HG02623 (cell line): ENCODE measurements at regions not wholly inside any gene's neighbourhood (a gene's known extent, or its start where the extent isn't known, plus 50 kb on each side); places are given as distances from the start of the nearest gene placed in this dataset.

Experiments used
- ATAC-seq: cut with Tn5 transposase; IDR thresholded peaks from one replicate; pipeline ENCODE4 v1.9.1; 2021; ENCODE audit warnings: moderate library complexity; ENCODE audit not compliant: unreplicated experiment

DNA sequence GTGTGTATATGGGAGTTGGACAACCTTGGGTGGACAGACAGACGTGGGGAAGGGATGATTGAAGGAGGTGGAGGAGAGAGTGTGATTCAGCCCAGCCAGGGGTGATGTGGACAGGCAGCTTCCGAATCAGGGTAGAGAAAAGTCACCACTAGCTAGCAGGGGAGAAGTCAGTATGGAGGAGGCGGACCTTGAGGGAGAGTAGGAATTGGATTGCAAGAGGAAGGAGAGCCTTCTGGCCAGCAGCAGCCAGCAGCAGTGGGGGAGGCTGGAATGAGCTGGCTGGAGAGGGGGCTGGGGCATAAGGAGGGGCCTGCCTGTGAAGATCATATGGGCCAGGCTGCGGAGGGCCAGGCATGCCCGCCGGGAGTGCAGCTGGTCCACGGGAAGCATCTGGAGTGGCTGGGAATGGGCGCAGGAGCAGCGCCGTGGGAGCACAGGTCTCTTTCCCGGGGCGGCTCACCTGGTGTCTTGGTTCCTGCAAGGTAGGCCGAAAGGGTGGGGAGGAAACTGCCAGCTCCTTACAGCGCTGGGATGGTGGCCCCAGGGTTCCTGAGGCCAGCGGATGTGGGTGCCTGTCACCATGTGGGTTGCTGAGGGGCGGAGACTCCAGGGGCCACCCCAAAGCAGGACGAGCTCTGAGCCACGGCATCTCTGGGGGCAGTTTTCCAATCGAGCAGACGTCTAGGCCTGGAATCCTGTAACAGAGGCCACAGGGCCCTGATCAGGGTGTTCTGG, 235.3 kb downstream of the SEC14L1 start:
- ATAC-seq, result no peak

DNA sequence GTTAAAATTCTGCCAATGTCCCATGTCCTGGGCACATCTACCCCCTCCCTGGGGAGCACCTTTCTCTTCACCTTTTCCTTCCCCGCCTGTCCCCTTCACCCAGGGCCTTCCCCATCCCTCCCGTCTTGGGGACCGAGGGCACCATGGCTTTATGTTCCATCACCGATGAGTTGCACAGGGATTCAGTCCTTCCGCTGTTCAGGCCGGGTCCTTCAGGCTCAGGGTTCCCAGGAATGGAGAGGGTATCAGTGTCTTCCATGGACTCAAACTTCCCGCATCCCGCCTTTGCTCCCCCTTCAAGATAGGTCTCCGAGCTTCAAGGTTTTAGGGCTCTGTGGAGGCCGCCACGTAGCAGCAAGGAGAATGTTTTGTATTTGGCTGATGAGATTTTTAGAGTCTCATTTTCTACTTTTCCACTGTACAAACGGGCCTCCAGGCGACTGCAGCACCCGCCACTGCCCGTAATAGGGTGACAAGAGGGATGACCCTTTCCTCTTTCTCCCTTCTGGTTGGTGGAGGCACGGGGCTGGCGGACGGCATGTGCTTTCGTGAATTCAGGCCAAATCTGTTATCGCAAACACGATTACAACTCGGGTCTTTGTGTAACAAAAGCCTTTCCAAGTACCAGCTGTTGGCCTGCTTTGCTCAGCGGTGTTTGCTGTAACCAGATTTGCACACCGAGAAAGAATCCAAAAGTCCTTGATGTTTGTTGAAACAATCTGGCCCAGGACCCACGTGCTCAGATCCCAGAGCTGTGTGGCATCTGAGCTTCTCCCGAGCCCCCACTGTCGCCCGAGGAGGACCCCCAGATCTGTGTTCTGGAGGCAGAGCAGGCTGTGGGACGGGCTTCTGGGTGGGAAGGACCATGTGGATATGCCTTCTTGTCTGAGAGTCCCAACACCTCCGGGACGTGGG, 236.3 kb downstream of the SEC14L1 start:
- no peak for ATAC-seq

DNA sequence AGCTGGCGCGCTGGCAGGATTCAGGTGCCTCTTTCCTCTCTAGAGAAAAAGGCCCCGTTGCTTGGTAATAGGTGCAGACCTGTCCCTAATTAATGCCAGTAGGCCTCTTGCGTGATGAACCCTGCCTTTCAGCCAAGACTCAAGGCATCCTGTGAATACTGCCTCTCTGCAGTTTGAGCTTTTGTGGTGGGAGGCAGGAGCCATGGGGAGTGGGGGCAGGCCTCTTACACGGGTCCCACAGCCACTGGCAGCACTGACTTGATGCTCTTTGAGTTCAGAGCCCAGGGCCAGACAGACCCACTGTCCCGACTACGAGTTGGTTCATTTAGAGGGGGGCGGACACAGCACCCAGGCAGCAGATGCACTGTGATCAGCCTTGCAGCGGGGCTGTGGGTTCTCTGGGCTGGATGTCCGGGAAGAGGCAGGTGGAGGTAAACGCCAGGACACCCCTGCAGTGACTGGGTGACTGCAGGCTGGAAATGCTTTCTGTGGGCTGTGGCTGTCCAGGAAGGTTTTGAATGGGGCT, 237.0 kb downstream of the SEC14L1 start:
- no peak for ATAC-seq

DNA sequence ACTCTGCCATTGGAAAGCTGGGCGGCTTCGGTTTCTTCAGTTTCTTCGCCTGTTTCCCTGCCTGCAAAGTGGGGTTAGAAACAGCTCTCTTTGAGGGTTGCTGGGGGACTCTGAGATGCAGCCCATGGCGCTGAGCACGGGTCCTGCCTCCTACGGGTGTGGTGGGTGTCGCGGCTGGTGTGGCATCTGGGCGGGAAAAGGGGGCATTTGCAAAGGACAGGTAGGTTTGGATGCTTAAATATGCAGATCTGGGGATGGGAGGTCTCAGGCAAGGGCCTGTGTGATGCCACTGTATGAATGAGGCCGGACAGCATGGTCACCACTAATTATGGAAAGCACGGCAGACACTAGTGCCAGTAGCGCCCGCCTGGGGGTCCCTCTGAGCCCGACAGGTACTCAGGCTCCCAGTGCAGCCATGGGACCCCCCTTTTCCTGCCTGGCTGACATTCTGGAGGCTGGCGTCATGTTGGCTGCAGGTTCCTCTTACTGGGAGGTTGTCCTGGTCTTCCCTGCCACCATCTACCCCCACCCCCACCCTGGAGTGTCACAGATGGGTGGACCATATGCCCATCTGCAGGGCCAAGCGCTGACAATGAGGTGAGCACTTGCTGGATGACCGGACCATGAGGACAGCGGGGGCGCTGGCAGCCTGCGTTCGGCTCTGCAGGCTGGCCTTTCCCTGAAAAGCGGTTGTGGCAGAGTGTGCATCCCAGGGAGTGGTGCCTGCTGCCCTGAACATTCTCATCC, 237.7 kb downstream of the SEC14L1 start:
- ATAC-seq, result no peak

DNA sequence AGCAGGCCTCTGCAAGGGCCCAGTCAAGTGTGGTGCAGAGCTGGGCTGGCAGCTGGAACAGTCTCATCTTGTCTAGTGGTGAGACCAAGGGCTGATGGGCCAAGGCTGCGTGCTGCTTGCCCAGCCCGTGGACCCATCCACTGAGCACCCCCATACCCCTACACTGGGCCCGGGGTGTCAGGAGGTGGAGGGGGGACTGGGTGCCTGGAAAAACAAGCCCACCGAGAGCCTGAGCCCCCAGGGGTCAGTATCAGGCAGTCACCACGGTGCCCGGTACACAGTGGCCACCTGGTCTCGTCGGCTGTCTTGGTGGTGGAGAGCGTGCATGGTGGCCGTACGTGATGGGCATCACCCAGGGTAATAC, 238.3 kb downstream of the SEC14L1 start:
- no peak for ATAC-seq

DNA sequence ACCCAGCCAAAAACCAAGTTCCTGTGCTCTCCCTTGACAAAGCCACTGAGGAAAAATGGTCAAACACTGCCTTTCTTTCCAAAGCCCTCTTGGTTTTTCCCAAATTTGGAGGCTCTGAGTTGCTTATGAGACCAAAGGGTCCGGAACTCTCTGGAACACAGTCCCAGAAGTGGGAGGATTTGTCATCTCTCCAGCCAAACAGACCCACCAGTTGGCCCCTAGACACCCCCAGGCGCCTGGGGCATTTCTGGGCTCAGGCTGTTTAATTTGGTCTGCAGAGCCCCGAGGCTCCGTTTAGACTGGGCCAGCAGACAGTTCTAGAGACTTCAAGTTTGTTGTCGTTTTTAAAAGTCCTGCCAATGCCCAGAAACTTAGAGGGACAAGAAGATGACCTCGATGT, 239.1 kb downstream of the SEC14L1 start:
- no peak for ATAC-seq

DNA sequence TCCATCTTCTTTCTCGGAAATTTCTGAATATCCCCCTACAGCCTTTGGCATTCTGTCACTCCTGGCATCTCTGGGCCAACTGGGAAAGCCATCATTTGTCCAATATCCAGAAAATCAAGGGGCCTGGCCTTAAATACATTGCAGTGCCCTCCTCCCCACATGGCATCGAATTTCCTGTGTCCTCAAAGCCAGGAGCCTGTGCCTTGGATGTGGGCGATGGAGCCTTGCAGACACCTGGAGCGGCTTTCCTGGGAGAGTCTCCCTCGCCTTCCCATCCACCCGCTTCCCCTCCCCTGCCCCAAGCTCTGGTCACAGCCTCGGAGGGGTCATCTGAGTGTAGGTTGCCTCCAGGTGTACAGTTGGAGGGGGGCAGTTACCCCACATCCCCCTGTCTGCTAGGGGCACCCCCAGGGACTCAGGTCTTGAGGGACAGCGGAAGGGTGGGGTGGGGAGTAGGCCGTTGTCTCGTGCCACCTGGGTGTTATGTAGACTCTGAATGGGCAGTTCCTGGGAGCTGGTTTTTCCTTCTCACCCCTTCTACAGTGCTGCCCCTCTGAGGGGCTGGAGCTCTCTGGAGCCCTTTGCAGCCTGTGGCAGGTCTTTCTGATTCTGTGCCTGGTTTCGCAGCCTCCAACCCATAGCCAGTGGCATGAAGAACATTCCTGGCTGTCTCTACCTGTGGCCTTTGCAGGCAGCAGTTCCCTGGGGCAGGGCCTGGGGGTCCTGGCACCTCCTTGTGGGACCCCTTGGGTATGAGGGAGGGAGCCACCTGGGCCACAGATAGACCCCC, 239.8 kb downstream of the SEC14L1 start:
- ATAC-seq, result no peak

DNA sequence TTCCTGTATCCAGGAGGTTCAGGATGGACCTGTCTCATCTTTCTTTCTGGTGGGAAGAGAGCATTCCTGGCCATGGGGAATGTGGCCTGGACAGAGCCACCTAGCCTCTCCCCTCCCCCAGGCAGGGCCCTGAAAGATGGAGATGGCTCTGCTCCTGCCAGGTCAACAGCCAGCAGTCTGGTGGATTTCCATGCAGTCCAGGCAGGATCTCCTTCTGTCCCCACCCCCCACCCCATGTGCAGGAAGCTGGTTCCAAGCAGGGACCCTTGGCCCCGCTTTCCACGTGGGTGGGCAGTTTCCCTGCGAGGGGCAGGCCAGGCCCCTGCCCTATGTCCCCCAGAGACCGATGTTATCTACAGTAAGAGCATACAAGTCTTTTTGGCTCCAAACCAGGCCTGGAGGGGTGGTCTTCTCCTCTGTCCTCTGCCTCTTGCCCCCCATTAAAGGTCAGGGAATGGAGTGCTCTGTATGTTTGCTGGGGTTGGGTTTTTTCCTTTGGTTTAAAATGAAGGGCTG, 240.5 kb downstream of the SEC14L1 start:
- ATAC-seq, result no peak

DNA sequence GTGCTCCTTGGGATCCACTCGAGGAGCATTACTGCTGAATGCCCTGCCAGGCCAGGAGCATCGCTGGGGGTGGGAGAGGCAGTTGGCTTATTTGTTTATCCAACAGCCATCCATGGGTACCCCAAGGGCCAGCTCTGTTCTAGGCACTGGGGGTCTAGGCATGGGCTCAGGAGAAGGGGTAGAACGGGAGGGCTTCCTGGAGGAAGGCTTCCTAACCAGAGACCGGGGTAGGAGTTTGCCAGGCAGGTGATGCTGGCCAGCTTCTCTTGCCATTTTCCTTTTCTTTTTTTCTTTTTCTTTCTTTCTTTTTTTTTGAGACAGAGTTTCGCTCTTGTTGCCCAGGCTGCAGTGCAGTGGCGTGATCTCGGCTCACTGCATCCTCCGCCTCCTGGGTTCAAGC, 241.0 kb downstream of the SEC14L1 start:
- no peak for ATAC-seq

DNA sequence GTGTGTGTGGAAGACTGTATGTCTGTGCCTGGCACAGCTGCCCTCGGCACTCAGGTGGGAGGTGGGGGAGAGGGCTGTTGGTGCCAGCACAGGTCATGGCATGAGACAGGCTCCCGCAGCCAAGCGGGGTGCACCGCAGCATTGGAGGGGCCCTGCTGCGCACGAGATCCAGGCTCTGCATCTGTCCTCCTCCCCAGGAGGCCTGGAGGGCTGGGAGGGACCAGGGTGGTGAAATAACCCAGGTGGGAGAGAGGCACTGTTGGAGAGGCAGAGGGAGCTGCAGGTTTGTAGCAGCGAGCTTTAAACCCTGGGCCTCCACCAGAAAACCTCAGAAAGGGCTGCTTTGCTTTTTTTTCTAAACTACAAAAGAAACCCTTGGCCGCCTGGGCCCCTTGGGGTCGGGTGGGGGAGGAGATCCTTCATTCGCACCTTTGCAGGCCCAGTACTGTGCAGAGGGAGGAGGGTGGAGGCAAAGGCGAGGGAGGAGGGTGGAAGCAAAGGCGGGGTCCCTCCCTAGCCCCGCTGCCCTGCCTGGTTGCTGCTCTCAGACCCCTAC, 241.7 kb downstream of the SEC14L1 start:
- no peak for ATAC-seq

DNA sequence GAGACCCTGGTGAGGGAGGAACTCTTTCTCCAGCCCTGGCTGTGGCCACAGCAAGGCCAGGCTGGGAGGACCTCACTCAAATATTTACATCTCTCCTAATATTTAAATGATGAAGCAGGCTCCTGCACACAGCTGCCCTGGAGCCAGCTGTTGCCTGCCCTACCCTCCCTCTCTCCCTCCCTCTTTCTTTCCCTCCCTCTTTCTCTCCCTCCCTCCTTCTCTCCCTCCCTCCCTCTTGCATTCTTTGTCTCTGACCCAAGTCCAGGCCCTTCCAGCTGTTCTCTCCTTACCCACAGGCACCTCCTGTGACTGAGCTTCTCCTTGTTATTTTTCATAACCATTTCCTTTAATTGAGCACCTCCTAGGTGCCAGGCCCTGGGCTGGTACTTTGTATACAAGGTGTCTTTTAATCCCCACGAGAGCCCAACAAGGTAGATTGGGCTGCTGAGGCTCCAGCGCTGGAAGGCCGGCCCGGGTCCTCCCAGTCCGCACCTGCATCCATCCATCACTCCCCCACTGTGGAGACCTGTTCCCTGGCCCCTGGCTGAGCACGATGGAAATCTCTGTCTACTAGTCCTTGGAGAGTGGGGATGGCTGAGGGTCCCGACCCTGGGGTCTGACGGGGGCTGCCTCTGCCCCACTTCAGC, 242.3 kb downstream of the SEC14L1 start:
- no peak for ATAC-seq

DNA sequence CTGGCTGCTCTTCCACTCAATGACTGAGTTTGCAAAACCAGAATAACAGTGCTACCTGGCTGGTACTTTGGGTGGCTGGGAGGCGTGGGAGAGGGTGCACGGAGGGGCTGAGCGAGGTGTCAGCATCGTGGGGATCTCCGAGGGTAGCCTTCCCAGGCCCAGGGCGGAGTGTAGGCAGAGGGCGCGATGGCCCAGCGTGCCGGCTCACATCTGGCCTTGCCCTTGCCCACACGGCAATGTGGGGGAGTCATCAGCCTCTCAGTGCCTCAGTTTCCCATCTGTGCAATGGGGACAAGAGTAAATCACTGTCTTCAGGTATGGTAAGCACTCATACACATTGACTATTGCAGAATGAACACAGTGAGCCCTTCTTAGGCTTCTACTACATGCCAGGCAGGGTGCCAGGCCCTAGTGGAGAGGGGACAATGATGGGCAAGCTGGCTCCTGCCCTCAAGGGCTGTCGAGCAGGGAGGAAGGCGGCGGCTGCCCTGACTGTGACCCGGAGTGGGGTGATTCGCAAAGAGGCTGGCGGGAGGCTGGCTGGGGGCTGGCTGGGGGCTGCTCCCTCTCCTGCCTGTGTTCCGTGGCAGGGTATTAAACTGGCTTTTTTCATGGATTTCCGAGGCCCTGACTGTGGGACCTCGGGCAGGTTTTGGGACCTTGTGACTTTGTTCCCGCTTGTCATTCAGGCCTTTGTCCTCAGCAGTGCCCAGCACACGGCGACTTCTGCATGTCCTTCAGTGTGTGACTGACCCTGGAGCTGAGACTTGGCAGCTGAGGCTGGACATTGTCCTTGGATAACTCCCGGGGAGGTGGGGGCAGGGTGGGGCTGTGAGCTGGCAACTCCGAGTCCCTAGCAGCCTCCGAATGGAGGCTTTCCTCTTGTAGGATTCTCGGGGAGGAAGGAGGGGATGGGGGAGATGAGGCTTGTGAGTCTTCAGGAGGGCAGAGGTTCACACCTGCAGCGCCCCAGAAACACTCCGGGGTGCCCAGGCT, 243.1 kb downstream of the SEC14L1 start:
- ATAC-seq, result no peak

DNA sequence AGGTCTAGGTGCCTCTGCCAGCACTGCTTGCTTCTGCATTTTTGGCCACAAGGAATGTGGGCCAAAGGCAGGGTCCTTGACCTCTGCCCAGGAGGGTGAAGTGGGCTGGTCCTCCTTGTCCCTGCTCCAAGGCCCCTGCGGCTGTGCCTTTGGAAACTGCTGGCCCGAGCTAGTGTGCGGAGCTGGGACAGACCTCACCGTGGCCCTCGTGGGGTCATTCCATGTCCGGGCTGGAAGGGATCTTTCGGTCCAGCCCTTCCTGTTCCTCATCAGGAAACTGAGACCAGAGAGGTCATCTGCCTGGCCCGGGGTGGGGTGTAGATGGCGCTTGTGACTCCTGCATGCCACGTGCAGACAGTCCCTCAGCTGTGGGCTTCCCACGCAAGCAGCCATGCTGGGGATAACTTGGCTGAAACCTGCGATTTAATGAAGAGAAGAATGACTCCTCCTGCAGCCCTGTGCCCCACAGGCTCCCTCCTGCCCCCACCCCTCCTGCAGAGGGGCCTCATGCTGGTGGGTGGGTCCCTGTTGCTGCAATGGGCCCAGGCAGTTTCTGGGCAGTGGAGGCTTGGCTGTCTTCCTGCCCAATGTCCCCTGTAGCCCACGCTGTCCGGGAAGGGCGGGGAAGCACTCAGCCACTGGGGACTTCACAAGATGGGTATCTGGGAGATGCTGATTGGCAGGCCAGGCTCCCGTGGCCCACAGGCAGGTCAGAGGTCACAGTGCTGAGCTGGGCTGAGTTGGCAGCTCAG, 245.2 kb downstream of the SEC14L1 start:
- no peak for ATAC-seq

DNA sequence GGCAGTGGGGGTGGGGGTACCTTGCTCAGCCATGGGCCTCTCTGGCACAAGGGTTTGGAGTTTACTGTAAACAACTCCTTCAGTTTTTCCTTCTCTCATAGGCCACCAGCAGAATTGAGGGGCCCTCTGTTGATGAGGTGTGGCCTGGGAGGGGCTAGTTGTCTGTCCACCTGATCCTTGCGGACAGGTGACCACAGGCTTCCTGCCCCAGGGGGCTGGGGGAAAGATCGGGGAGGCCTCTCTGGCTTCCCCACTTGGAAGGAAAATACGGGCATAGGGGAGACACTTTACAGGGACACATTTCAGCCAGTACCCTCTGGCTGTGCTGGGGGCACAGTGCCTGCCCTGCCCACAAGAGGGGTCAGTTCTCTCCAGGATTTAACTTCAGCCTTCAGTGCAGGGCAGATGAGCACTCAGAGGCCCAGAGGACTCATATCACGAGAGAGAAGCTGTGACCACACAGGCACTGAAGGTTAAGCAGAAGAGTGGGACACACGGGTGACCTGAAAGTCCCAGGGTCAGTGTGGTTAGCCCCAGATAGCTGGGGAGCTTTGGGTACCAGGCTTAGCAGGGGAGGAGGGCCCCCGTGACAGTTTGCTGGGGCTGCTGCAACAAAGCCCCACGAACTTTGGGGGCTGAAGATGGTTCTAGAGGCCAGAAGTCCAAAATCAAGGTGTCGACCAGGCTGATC, 245.9 kb downstream of the SEC14L1 start:
- ATAC-seq, result no peak

DNA sequence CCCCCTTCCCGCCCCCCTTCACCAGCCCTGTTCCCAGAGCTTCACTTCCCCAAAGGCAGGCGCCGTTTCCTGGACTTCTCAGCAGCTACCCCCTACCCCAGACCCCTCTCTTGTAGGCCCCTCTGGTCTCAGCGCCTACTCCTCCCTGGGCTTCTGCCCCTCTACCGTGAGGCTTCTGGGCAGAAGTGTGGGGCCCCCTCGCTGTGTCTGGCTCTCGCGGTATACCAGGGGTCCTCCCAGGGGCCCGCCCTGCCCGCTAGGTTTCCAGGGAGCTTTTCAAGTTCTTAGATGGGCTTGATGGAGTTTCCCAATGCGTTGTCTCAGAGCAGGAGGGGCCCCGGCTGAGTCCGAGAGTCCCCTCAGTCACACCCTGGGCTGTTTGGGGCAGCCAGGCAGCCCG, 247.1 kb downstream of the SEC14L1 start:
- no peak for ATAC-seq

DNA sequence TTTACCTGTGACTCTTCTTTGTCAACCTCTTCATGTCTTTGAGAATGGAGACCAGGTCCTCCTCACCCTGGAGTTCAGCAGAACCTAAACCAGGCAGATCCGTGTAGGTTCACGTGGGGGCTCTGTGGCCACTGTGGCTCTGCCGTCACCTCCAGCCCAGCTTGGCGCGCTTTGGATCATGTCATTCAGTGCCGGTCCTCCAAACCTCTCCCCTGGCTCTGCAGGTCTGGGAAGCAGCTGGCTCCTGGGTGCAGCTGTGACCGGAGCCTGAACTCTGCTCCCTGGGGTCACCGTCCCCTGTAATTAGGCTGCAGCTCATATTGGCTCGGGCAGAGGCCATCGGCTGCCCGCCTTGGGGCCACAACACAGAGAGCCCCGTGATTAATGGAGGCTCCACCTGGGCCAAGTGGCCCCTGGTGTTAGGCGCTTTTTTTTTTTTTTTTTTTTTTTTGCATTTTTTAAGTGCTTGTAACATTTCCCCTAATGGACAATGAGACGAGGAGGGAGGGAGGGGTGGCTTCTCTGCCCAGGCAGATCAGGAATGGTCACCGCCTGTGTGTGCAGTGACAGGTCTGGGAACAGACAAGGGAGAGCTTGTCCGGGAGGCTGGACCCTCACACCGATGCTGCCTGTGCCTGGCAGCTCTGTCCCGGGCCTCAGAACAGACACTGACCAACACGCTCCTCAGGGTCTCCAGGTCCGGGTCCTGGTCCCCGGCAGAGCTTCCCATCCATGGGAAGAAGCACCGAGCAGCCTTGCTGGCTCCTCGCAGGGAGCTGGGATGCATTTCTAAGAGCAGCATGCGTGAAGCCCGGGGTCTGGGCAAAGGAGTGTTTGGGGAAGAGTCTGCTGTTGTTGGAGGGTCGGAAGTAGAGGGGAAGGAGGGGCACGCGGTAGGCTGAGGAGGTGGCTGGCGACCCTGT, 247.9 kb downstream of the SEC14L1 start:
- ATAC-seq, result no peak
